Neural progenitor cell (in vitro differentiated cells): ENCODE measurements at regions not wholly inside any gene's neighbourhood (a gene's known extent, or its start where the extent isn't known, plus 50 kb on each side); places are given as distances from the start of the nearest gene placed in this dataset.
A peak's percentile ranks its signal among the peaks of the same experiment; 100 is the strongest.

Experiments used
- CTCF ChIP-seq: fragments of 200-600 bp; sonication (generic); IDR thresholded peaks from 2 replicates; pipeline ENCODE4 v1.5.1; 2017; ENCODE audit warnings: antibody characterized with exemption, mild to moderate bottlenecking
- EZH2 ChIP-seq: fragments of 200-600 bp; sonication (generic); IDR thresholded peaks from 2 replicates; pipeline ENCODE4 v1.6.1; 2017; ENCODE audit warnings: antibody characterized with exemption, mild to moderate bottlenecking, moderate library complexity
- EZH2phosphoT487 ChIP-seq: fragments of 200-600 bp; sonication (generic); IDR thresholded peaks from 2 replicates; pipeline ENCODE4 v1.6.1; 2017; ENCODE audit warnings: antibody characterized with exemption

GRCh38 chr6:28769626-28770402, 154.0 kb downstream of the TRIM27 start:
- peak; percentile 35 for TF ChIP-seq CTCF
- TF ChIP-seq EZH2phosphoT487, result peak; percentile 9
- TF ChIP-seq EZH2, result peak; percentile 80
